H1 (cell line): ENCODE measurements at regions not wholly inside any gene's neighbourhood (a gene's known extent, or its start where the extent isn't known, plus 50 kb on each side); places are given as distances from the start of the nearest gene placed in this dataset.

ENCODE experiments used
- CHD2 ChIP-seq: IDR thresholded peaks from 2 replicates; pipeline ENCODE4 v1.6.1; 2012; ENCODE audit warnings: low read length, improper control_type of control experiment
- CTBP2 ChIP-seq: IDR thresholded peaks from 2 replicates; pipeline ENCODE4 v1.7.0; 2011; ENCODE audit warnings: borderline replicate concordance, mild to moderate bottlenecking, moderate library complexity, mixed read lengths, low read length; ENCODE audit not compliant: insufficient read depth, insufficient read length
- RBBP5 ChIP-seq: IDR thresholded peaks from 2 replicates; pipeline ENCODE4 v1.7.1; 2012; ENCODE audit warnings: low read depth, mild to moderate bottlenecking, inconsistent platforms, low read length, moderate library complexity, borderline replicate concordance
- RFX5 ChIP-seq: IDR thresholded peaks from 2 replicates; pipeline ENCODE4 v1.6.1; 2011; ENCODE audit warnings: low read depth, low read length, improper control_type of control experiment, borderline replicate concordance
- RNF2 ChIP-seq: fragments of 200-900, 300-1000 bp; sonication (generic); IDR thresholded peaks from 2 replicates; pipeline ENCODE4 v1.7.1; 2016; ENCODE audit warnings: borderline replicate concordance, low read depth, mild to moderate bottlenecking, antibody characterized with exemption, low read length; ENCODE audit not compliant: poor library complexity, severe bottlenecking; ENCODE audit errors: missing control alignments
- TF ChIP-seq, protein P1 (sequence below): fragments of 300-600 bp; sonication (generic); IDR thresholded peaks from 2 replicates; pipeline ENCODE4 v1.7.1; 2012; ENCODE audit warnings: low read length, moderate library complexity, mild to moderate bottlenecking, inconsistent platforms; ENCODE audit not compliant: insufficient replicate concordance

DNA sequence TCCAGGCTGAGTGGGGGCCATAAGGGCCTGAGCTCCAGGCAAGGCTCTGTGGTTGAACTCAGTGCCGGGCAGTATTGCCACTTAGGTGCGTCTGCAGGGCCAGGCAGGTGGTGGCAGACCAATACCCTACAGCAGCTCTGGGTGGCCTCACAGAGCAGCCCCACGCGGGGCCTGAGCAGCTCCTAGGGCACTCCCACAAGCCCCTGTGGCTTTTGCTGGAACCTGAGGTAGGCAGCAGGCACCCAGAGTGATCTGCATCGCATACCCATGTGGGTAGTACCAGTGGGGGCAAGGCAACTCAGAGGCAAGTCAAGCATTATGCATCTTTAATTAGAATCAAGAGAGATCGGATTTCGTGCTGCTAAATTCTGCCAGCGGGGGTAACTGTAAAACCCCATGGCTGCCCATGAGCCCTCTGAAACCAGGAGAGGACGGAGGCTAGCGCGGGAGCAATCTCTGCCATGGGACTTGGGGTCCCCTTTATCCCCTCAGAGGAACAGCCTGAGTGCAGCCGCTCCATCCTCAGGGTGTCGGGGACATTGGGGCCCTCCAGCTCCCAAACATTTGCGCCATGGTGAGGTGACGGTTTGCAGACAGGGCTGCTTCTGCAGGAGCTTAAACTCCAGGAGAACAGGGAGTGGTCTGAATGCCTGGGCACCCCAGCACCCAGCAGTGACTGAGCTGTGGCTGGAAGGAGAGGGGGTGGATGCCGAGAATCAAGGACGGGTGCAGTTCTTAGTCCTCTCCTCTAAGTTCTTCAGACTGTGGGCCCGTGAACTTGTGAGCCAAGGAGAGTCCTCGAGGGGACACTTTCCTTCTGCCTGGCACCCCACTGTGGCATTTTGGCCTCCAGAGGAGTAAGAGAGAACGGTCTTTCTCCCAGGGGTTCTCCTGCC is 62.4 kb upstream of the PCSK6 start (continued):
- TF ChIP-seq, protein P1, sequence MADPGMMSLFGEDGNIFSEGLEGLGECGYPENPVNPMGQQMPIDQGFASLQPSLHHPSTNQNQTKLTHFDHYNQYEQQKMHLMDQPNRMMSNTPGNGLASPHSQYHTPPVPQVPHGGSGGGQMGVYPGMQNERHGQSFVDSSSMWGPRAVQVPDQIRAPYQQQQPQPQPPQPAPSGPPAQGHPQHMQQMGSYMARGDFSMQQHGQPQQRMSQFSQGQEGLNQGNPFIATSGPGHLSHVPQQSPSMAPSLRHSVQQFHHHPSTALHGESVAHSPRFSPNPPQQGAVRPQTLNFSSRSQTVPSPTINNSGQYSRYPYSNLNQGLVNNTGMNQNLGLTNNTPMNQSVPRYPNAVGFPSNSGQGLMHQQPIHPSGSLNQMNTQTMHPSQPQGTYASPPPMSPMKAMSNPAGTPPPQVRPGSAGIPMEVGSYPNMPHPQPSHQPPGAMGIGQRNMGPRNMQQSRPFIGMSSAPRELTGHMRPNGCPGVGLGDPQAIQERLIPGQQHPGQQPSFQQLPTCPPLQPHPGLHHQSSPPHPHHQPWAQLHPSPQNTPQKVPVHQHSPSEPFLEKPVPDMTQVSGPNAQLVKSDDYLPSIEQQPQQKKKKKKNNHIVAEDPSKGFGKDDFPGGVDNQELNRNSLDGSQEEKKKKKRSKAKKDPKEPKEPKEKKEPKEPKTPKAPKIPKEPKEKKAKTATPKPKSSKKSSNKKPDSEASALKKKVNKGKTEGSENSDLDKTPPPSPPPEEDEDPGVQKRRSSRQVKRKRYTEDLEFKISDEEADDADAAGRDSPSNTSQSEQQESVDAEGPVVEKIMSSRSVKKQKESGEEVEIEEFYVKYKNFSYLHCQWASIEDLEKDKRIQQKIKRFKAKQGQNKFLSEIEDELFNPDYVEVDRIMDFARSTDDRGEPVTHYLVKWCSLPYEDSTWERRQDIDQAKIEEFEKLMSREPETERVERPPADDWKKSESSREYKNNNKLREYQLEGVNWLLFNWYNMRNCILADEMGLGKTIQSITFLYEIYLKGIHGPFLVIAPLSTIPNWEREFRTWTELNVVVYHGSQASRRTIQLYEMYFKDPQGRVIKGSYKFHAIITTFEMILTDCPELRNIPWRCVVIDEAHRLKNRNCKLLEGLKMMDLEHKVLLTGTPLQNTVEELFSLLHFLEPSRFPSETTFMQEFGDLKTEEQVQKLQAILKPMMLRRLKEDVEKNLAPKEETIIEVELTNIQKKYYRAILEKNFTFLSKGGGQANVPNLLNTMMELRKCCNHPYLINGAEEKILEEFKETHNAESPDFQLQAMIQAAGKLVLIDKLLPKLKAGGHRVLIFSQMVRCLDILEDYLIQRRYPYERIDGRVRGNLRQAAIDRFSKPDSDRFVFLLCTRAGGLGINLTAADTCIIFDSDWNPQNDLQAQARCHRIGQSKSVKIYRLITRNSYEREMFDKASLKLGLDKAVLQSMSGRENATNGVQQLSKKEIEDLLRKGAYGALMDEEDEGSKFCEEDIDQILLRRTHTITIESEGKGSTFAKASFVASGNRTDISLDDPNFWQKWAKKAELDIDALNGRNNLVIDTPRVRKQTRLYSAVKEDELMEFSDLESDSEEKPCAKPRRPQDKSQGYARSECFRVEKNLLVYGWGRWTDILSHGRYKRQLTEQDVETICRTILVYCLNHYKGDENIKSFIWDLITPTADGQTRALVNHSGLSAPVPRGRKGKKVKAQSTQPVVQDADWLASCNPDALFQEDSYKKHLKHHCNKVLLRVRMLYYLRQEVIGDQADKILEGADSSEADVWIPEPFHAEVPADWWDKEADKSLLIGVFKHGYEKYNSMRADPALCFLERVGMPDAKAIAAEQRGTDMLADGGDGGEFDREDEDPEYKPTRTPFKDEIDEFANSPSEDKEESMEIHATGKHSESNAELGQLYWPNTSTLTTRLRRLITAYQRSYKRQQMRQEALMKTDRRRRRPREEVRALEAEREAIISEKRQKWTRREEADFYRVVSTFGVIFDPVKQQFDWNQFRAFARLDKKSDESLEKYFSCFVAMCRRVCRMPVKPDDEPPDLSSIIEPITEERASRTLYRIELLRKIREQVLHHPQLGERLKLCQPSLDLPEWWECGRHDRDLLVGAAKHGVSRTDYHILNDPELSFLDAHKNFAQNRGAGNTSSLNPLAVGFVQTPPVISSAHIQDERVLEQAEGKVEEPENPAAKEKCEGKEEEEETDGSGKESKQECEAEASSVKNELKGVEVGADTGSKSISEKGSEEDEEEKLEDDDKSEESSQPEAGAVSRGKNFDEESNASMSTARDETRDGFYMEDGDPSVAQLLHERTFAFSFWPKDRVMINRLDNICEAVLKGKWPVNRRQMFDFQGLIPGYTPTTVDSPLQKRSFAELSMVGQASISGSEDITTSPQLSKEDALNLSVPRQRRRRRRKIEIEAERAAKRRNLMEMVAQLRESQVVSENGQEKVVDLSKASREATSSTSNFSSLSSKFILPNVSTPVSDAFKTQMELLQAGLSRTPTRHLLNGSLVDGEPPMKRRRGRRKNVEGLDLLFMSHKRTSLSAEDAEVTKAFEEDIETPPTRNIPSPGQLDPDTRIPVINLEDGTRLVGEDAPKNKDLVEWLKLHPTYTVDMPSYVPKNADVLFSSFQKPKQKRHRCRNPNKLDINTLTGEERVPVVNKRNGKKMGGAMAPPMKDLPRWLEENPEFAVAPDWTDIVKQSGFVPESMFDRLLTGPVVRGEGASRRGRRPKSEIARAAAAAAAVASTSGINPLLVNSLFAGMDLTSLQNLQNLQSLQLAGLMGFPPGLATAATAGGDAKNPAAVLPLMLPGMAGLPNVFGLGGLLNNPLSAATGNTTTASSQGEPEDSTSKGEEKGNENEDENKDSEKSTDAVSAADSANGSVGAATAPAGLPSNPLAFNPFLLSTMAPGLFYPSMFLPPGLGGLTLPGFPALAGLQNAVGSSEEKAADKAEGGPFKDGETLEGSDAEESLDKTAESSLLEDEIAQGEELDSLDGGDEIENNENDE: no peak
- TF ChIP-seq CTBP2: no peak
- no peak for TF ChIP-seq CHD2
- no peak for TF ChIP-seq RBBP5
- TF ChIP-seq RFX5: no peak
- no peak for TF ChIP-seq RNF2
